ENCODE measurements at regions not wholly inside any gene's neighbourhood (a gene's known extent, or its start where the extent isn't known, plus 50 kb on each side); places are given as distances from the start of the nearest gene placed in this dataset.

DNA sequence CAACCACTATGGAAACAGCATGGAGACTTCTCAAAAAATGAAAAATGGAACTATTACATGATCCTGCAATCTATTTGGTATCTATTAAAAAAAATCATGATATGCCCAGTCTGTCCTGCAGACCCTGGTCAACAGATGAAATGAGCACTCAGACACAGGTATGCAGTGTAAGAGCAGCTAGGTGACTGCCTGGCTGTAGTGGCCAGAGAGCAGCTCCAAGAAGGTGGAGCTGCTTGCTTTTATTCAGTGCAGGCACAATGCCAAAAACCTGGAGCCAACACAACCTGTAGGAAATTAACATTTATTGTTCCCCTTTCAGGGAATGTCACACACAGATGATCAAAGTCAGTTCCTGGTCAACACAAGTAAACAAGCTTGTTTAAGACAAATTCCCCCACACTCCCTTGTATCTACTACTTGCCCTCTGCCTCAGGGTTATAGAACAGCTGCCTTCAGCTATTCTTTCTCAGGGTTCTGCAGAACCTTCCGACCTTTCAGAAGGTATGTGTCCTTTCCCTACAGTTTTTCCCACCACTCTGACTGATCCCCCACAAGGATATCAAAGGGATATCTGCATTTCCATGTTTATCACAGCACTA lies 933.7 kb upstream of the SLITRK5 start:
- DNase-seq (ENCODE audit: low spot score), result no peak

DNA sequence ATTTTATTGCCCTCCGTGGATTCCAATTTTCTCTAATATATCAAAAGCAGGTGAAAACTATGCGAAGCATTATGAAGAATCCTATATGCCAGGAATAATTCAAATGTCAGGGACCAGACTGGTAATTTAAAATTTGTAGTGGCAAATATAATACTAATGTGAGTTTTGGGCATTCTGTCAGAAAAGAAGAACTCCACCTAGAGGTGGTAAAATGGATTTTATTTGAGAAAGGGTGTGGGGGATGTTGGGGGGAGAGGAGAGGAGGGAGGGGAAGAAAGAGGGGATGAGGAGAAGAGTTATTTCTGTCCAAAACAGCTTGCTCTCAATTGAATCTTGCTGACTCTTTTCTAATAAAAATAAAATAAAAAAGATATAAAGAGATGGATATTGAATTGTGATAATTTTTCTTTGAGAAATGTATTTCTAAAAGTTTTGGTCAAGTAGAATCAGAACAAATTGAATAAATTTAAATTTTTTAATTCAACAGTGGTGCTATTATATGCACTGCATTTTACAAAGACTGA lies 929.3 kb upstream of the SLITRK5 start:
- no peak for DNase-seq (ENCODE audit: low spot score)

DNA sequence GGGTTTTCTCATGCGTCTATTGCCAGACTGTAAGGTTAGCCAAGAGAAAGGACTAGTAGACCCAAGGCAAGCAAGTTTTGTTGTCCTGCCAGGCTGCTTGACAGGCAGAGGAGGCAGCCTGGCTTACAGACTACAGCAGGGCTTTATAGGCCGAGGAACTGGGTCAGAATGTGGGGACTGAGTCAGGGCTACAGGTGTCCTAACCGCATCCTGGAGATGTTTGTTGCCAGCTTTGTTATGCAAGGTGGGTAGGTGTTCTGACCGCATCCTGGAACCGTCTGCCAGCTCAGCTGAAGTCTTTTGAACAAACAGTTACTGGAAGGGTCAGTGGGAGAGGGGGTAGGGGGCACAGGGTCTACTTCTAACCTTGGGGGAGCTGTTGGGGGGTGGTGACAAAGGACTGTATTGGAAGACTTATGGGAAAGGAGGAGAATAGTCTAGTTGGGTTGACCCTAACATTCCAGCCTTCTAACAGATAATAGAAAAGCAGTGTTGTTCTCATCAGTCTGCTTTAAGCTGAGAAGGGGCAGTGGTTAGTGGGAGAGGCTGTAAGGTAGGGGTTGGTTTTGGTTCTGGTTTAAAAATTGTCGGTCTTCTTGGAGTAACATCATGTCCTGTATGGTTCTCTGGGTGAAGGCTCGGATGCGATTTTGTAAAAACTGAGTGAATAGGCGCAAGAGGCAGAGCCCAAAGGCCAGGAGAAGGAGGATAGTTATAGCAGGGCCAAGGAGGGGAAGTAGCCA lies 913.8 kb upstream of the SLITRK5 start:
- DNase-seq (ENCODE audit: low spot score), result no peak

DNA sequence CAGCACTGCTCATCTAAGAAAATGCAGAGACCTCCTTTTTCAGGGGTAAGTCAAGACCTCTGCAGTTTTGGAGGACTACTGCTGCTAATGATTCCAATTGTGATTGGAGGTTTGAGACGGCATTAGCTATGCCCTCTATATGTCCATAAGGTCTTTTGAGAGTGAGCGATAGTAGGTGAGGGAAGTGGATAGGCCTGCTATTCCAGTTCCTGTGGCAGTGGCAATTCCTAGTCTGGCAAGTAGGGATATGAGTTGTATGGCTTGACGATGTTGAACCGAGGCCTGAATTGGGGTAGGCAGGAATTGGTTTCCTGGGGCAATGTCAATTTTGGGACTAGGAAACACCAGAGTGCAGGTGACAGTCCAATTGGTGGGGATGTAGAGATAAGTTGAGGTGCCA lies 913.1 kb upstream of the SLITRK5 start:
- DNase-seq (ENCODE audit: low spot score), result no peak

DNA sequence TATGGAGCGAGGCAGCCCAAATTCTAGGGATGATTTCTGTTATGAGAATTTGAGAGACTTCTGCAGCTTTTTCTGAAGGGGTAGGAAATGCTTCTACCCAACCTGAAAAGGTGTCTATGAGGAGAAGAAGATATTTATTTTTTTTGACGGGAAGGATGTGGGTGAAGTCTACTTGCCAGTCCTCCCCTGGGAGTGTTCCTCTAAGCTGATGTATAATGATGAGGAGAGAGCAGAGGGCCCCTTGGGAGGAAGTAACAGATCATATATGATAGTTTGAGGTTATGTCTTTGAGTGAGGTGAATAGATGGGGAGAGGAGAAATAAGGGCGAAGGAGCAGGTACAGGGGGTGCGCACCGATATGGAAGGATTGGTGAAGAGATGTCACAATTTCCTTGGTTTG lies 910.6 kb upstream of the SLITRK5 start:
- DNase-seq (ENCODE audit: low spot score), result no peak

DNA sequence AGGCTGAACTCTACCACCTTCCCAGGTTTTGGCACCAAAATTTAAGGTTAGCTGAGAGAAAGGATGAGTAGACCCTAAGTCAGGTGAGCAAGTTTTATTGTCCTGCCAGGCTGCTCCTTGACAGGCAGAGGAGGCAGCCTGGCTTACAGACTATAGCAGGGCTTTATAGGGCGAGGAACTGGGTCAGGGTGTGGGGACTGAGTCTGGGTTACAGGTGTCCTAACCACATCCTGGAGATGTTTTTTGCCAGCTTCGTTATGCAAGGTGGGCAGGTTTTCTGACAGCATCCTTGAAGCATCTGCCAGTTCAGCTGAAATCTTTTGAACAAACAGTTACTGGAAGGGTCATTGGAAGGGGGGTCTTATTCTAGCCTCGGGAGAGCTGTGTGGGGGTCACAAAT lies 905.7 kb upstream of the SLITRK5 start:
- DNase-seq (ENCODE audit: low spot score), result no peak

DNA sequence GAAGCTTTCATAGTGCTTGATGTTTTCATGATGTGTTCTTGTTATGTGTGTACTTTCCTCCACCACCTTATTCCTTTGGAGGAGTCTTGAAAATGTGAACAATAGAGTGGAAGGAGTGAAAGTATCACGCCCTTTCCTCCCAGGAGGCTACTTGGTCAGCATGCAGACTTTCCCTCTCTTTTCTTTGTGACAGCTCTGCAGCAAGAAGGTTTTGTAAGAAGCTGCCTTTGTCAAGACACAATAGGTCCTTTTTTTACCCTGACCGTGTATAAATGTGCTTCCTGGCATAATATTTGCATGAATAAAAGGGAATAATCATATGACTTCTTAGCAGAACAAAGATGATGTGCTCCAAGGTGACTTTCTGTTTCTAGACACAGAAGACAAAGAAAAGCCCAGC lies 882.6 kb upstream of the SLITRK5 start:
- no peak for DNase-seq (ENCODE audit: low spot score)

DNA sequence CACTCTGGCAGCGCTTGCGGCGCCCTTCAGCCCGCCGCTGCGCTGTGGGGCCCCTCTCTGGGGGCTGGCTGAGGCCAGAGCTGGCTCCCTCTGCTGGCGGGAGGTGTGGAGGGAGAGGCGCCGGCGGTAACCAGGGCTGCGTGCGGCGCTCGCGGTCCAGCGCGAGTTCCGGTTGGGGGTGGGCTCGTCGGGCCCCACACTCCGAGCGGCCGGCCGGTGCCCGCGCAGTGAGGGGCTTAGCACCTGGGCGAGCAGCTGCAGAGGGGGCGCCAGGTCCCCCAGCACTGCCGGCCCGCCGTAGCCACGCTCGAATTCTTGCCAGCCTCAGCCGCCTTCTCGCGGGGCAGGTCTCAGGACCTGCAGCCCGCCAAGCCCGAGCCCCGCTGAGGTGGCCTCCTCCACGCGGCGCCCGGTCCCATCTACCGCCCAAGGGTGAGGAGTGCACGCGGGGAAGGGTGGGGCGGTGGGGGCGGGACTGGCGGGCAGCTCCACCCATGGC lies 879.0 kb upstream of the SLITRK5 start:
- no peak for DNase-seq (ENCODE audit: low spot score)

DNA sequence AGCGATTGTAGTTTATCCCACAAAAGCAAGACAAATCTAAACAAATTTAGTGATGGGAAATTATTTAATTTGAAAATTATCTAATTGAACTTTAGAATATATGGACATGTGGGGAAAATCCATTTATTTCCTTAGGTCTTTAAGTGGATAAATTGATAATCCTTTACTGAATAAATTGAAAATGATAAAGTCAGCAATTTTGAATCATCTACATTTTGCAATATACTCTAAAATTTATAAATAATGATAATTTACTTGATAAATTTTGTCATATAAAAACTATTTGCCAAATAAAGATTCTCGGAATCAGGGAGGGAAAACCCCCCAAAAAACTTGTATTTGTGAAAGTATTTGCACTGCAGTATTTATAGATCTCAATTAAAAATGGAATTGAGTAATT lies 875.3 kb upstream of the SLITRK5 start:
- no peak for DNase-seq (ENCODE audit: low spot score)

DNA sequence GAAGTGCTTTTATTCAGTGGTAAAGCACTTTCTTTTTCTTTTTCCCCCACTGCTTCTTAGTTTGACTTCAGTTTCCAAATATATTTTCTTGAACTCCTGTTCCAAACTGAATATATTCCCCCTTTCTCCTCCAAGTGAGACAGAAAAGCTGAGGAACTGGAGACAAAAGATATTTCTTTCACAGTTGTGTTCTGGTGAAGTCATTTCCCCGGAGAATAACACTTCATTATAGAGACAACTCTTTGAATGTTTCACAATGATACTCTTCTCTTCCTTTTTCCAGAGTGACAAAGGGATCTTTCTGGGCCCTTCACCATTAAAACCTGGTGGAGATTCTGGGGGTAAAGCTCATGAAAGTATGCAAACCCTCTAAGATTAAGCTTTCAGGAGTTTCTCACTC lies 860.8 kb upstream of the SLITRK5 start:
- DNase-seq (ENCODE audit: low spot score), result no peak

DNA sequence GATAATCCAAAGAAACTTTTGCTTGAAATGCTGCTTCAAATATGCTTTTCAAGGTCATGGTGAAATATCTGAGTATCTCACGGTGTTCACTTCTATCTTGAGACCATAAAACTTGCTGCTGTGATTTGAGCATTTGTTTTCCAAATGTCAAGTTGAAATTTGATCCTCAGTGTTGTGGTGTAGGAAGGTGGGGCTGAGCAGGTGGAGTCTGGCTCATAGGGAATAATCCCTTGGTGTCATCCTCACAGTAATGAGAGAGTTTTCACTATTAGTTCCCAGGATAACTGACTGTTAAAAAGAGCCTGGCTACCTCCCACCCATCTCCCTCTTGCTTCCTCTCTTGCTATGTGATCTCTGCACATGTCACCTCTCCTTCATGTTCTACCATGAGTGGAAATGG lies 858.0 kb upstream of the SLITRK5 start:
- DNase-seq (ENCODE audit: low spot score), result no peak

DNA sequence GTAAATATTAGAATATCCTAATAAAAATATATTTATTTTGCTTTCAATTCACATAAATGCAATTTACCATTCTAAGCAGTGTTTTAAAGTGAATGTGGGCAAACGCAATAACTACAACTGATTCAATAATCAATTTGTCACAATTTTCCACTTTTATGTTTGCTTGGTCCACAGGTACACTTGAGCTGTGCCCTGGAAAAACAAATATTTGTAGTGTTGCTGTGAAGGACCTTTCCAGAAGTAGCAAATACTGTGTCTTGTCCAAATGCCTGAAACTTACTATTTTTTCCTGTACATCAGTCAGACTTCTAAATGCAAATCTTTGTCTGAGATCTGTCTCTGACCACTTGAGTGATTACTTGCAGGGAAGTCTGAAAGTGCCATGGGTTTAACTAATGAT lies 845.8 kb upstream of the SLITRK5 start:
- no peak for DNase-seq (ENCODE audit: low spot score)

DNA sequence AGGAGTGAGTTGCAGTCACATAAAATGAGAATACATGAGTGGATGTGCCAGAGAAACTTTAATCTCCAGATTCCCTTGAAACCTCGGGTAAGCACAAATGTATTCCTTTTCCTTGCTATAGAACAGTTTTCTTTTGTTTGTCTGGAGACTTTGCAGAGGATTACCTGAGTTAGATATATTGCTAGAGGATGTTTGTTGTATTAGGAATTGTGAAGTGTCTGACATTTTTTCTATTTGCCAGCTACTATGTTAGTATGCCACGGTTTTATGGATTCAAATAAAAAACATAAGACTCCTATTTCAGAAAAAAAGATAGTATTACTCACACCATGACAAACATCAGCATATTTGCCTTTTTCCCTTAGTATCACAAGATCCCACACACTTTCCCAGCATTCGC lies 844.9 kb upstream of the SLITRK5 start:
- DNase-seq (ENCODE audit: low spot score), result no peak

DNA sequence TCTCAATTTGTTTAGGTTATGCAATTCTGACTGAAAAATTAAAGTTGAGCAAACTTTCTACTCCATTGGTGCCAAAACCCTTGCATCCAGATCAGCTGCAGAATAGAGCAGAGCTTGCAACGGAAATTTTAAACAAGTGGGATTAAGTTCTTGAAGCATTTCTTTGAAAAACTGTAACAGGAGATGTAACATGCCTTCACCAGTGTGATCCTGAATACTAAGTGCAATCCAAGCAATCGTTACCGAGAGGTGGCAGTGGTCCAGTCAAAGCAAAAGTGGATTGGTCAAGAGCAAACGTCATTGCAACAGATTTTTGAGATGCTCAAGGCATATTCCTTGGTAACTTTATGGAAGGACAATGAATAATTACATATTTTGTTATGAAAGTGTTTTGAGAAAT lies 841.1 kb upstream of the SLITRK5 start:
- DNase-seq (ENCODE audit: low spot score), result no peak

DNA sequence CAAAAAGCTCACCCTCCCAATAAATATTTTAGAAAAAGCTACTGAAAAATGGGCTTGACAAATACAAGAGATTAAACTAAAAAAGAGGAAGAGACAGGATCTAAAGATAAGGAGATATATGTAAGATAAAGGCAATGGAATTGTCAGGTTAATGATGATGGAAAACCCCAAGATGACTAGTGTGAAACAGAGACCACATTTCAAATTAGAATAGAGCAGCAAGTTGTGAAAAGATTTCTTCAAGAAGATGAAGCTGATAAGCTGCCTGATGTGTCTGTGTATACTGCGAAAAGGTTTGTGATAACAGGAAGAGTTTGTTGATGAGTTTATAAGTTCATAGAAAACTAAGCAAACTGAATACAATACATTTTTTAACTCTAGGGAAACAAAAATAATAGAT lies 840.1 kb upstream of the SLITRK5 start:
- DNase-seq (ENCODE audit: low spot score), result no peak

DNA sequence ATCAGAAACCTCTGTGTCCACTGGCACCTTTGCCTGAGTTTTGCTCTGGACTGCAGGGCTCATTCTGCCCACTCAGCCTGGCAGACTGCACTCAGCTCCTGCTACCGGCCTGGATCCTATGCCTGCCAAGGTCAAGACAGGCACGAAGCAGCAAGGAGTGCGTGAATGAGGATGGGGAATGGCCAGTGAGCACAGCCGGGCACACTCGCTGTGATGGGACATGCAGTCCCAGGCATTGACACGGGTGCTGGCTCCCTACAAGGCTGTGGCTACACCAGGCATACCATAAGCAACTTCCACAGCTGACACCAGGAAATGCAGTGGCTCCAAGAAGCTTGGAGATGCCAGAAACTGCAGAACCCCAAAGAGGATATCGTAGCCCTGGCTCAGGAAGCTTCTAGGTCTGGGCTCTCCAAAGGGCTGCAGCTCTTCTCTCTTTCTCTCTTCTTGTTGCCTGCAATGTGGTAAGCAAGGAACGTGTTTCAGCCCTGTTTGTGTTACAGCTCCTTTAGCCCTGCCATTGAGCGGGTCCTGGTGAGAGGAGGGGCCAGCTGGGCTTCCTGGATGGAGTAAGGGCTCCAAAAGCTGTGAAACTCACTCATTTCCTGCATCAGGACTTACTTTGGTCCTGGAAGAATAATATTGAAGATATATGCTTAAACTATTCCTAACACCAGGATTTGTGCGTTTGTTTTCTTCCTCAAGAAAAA lies 832.6 kb upstream of the SLITRK5 start:
- DNase-seq (ENCODE audit: low spot score), result no peak

DNA sequence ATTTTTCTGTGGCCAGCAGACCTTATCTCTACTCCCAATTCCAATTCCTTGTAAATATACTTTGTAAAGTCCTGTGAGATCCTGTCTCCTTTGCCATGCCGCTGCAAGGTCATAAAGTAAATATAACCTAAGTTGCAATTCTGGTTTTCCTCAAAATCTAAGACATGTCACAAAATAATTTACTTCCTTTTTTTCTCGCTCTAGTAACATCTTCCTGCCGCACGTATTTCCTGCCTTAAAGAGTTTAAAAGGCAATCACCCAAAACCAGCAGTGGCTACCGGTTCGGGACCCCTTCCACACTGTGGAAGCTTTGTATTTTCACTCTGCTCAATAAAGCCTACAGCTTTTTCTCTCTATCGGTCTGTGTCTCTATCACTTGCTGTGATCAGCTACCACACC lies 832.0 kb upstream of the SLITRK5 start:
- no peak for DNase-seq (ENCODE audit: low spot score)

DNA sequence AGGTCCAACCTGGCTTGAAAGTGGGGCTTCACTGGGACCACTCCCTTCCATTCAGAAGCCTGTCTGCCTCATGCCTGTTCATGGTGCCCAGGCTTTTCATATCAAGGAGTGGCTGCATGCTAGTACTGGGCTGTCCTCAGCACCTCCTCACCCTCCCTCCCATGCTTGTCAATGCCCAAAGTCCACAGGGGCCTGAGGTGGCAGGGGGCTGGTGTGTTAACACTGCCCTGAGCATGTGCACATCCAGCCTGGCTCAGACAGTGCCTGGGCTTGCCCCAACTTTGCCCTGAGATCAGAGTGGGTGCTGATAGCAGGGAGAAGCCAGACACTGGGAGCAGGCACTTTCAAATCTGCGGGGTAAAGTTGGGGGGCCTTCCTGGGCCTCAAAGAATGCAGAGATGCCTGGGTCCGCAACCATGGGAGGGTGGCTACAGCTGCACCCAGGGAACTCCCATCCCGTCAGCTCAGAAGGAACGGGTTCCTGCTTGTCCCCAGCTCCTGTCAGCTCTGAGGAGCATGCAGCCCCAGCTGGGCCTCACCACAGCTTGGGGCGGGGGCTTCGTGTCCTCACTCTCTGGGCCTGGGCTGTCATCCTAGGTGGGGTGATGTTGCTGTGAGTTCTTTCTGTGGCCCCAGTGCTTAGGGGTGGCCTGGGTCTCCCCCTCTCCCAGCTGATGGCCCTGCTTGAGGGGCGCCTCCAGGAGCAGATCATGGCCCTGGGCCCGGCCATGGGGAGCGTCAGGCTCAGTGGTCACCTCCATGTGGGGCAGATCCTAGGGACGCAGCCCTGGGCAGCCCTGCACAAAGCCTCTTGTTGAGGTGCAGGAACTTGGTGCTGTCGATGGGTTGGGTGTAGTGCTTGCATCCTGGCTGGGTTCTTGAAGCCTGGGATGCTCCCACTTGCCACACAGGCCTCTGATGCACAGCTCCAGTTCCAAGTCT lies 830.6 kb upstream of the SLITRK5 start:
- DNase-seq (ENCODE audit: low spot score), result no peak

DNA sequence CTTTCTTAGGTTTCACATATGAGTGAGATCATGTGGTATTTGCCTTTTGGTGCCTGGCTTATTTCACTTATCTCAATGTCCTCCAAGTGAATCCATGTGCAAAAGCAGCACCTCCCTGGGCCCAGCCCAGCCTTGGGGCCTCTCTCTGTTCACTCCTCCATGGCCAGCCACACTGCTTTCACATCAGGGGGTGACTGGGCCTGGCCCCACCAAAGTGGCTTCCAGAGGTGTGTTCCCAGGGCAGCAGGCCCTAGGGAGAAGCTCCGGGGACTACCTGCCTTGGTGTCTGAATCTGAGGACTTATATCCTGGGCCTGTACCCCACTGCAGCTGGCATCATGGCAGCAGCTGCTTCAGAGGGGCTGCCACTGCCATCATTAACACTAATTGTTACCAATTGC lies 829.9 kb upstream of the SLITRK5 start:
- DNase-seq (ENCODE audit: low spot score), result no peak

DNA sequence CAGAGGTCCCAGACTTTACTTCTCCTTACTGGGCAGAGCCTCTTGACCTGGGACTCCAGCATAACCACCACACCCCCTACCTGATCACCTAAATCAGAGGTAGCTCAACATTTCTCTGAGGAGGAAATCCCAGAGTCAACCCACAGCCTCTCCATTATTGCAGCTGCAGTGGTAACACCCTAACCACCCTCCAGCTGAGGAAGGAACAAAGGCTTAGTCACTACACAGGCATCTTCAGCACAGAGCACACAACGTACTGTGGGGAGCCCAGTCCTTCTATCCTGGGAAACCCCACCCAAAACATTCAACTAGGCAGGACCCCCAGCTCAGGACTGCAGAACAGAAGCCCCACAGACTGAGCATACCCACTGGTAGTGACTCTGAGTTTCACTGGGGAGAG lies 824.7 kb upstream of the SLITRK5 start:
- DNase-seq (ENCODE audit: low spot score), result no peak

DNA sequence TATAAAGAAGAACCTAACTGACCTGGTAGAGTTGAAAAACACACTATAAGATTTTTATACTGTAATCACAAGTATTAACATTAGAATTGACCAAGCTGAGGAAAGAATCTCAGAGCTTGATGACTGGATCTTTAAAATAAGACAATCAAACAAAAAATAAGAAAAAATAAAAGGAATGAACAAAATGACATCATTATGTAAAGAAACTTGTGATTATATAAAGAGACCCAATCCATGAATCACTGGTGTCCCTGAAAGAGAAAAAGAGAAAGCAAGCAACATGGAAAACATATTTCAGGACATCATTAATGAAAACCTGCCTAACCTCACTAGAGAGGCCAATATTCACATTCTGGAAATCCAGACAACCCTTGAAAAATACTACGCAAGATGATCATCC lies 822.5 kb upstream of the SLITRK5 start:
- DNase-seq (ENCODE audit: low spot score), result no peak

DNA sequence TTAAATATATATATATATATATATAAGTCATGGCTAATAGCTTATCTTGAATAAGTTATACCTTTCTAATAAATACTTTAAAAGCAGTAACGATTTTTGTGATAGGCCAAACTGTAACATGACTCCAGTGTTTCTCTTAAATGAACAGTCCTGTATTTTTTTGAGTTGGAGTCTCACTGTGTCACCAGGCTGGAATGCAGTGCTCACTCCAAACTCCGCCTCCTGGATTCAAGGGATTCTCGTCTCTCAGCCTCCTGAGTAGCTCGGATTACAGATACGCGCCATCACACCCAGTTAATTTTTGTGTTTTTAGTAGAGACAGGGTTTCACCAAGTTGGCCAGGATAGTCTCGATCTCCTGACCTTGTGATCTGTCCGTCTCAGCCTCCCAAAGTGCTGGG lies 814.2 kb upstream of the SLITRK5 start:
- no peak for DNase-seq (ENCODE audit: low spot score)

Data from hematopoietic multipotent progenitor cell treated with erythropoietin and hydrocortisone succinate and interleukin-3 and kit ligand, for 15 days (in vitro differentiated cells).